Right lobe of liver (tissue), 4 donors: ENCODE measurements at regions not wholly inside any gene's neighbourhood (a gene's known extent, or its start where the extent isn't known, plus 50 kb on each side); places are given as distances from the start of the nearest gene placed in this dataset.

Experiments
- POLR2A ChIP-seq: fragments of 450-650 bp; IDR thresholded peaks from one replicate; pipeline ENCODE4 v1.6.1; 2017; ENCODE audit warnings: antibody characterized with exemption, mild to moderate bottlenecking
- TF ChIP-seq, protein P1 (sequence below), 4 donors: fragments of 200-600 bp in 3 of 4; fragments of 450-650 bp in 1 of 4; IDR thresholded peaks; one replicate each; pipeline versions ENCODE4 v1.5.1 to v1.8.0; 2016 to 2022; ENCODE audit warnings: antibody characterized with exemption in 4 of 4, mild to moderate bottlenecking in 2 of 4
- donor health status: DM: no; HTN: no; CAD: no.
- donor health status: DM: no; HTN: no; CAD: no.
- donor health status: DM: no; HTN: yes; CAD: no.

DNA sequence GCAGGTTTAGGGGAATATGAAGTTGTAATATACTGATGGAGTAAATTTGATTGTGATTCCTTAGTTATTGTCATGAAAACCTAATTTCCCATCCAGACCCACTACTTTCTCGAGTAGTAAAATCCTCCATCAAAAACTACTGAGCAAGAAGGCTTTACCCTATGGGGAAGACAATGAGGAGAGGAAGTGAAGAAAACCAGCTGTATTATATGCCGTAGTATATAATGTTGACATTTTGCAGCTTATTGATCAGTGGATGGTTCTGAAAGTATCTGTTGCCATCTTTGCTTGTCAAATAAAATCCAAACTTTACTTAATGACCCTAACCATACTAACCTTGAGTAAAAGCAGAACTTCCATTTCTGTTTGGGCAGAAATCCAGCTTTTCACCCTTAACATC lies 292.8 kb upstream of the RAG2 start:
- TF ChIP-seq, protein P1, sequence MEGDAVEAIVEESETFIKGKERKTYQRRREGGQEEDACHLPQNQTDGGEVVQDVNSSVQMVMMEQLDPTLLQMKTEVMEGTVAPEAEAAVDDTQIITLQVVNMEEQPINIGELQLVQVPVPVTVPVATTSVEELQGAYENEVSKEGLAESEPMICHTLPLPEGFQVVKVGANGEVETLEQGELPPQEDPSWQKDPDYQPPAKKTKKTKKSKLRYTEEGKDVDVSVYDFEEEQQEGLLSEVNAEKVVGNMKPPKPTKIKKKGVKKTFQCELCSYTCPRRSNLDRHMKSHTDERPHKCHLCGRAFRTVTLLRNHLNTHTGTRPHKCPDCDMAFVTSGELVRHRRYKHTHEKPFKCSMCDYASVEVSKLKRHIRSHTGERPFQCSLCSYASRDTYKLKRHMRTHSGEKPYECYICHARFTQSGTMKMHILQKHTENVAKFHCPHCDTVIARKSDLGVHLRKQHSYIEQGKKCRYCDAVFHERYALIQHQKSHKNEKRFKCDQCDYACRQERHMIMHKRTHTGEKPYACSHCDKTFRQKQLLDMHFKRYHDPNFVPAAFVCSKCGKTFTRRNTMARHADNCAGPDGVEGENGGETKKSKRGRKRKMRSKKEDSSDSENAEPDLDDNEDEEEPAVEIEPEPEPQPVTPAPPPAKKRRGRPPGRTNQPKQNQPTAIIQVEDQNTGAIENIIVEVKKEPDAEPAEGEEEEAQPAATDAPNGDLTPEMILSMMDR (IDR thresholded peaks at IDR 0.05) = no peak
- TF ChIP-seq POLR2A = no peak
